ENCODE measurements at regions not wholly inside any gene's neighbourhood (a gene's known extent, or its start where the extent isn't known, plus 50 kb on each side); places are given as distances from the start of the nearest gene placed in this dataset.

DNA sequence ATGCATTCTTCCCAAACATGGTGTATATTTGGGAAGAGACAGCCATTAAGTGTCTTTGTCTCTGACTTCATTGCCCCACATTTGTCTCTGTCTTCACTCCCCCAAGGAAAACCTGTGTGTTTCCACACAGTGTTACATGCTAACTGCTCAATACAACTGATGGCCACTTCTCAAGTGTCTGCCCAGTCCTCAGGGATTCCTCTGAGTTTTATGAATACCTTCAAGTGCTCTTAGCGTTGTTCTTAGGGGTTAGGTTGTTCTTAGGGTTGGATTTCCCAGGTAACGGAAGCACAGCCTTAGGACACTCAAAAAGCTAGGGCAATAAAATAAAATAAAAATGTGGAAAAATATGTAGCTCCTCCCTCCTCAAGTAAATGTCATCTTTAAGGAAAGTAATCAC is 64.7 kb upstream of the PLAC8 start:
- no peaks in the 10 kb centered on the region for H3K79me2 ChIP-seq (ENCODE audit: insufficient read depth, low read length)
- no peaks in the 10 kb centered on the region for H3K36me3 ChIP-seq (ENCODE audit: control insufficient read depth in 1 of 2, insufficient read depth in 2 of 2, low read length in 2 of 2)
- H3K9me2 ChIP-seq (ENCODE audit: insufficient read depth), result peaks cover 3% of the 10 kb centered on the region; the same call in 1 of the 2 replicates
- H3K27ac ChIP-seq (ENCODE audit: low read depth, low read length), result no peak overlapping the region
- no peak for DNase-seq (ENCODE audit: low read depth, low spot score)
- H4K20me1 ChIP-seq (ENCODE audit: insufficient read depth), result no peaks in the 10 kb centered on the region
- H2AFZ ChIP-seq (ENCODE audit: low read depth, low read length, poor library complexity, severe bottlenecking), result no peak overlapping the region
- intact Hi-C loops (cut with micrococcal nuclease), result no loop called here
- no peak overlapping the region for H3K4me2 ChIP-seq (ENCODE audit: low read length)
- TF ChIP-seq EGR1 (IDR thresholded peaks at IDR 0.05; ENCODE audit: low read depth) (no peak), YY1 (IDR thresholded peaks at IDR 0.05; ENCODE audit: extremely low read depth, insufficient replicate concordance, low read depth, low read length) (no peak), SP1 (IDR thresholded peaks at IDR 0.05; ENCODE audit: low read depth) (no peak), FOSL1 (IDR thresholded peaks at IDR 0.05; ENCODE audit: low read depth) (no peak), JUND (IDR thresholded peaks at IDR 0.05) (no peak), ZFX (IDR thresholded peaks at IDR 0.05) (no peak), CBX3 (IDR thresholded peaks at IDR 0.05; ENCODE audit: low read depth) (no peak), ELF1 (IDR thresholded peaks at IDR 0.05; ENCODE audit: borderline replicate concordance, low read depth) (no peak), CEBPB (IDR thresholded peaks at IDR 0.05; ENCODE audit: low read depth) (no peak), SRF (IDR thresholded peaks at IDR 0.05; ENCODE audit: low read depth) (no peak)
- TF ChIP-seq, protein P1, sequence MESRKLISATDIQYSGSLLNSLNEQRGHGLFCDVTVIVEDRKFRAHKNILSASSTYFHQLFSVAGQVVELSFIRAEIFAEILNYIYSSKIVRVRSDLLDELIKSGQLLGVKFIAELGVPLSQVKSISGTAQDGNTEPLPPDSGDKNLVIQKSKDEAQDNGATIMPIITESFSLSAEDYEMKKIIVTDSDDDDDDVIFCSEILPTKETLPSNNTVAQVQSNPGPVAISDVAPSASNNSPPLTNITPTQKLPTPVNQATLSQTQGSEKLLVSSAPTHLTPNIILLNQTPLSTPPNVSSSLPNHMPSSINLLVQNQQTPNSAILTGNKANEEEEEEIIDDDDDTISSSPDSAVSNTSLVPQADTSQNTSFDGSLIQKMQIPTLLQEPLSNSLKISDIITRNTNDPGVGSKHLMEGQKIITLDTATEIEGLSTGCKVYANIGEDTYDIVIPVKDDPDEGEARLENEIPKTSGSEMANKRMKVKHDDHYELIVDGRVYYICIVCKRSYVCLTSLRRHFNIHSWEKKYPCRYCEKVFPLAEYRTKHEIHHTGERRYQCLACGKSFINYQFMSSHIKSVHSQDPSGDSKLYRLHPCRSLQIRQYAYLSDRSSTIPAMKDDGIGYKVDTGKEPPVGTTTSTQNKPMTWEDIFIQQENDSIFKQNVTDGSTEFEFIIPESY (IDR thresholded peaks at IDR 0.05; ENCODE audit: extremely low read depth, insufficient replicate concordance, low read length), result no peak
- TF ChIP-seq, protein P2, sequence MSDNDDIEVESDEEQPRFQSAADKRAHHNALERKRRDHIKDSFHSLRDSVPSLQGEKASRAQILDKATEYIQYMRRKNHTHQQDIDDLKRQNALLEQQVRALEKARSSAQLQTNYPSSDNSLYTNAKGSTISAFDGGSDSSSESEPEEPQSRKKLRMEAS (IDR thresholded peaks at IDR 0.05), result no peak
- TF ChIP-seq, protein P3, sequence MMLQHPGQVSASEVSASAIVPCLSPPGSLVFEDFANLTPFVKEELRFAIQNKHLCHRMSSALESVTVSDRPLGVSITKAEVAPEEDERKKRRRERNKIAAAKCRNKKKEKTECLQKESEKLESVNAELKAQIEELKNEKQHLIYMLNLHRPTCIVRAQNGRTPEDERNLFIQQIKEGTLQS (IDR thresholded peaks at IDR 0.05), result no peak
- no peak overlapping the region for H3K9ac ChIP-seq (ENCODE audit: low read length)
- ATAC-seq, result no peak
- H3K9me3 ChIP-seq (ENCODE audit: control insufficient read depth in 1 of 2, insufficient read depth in 1 of 2, low read depth in 1 of 2, low read length in 2 of 2), result no peaks in the 10 kb centered on the region
- H3K27me3 ChIP-seq (ENCODE audit: insufficient read depth, low read length), result no peaks in the 10 kb centered on the region
- no TSS peak for BruUV-seq (replicated peaks)
- no peaks in the 10 kb centered on the region for H3K4me1 ChIP-seq (ENCODE audit: control insufficient read depth in 1 of 2, insufficient read depth in 2 of 2, low read length in 2 of 2)
- ChIA-PET POLR2A (no interaction called here), RAD21 (ENCODE audit: low non-redundant PET in 1 of 2, low total read pairs in 2 of 2, uncharacterized antibody in 2 of 2, unreplicated experiment in 2 of 2) (no interaction called here), CTCF (no interaction called here)
- no peak overlapping the region for H3K4me3 ChIP-seq (replicated peaks in 1 of 2; ENCODE audit: low read depth in 1 of 2, low read length in 2 of 2)
